Mesendoderm (in vitro differentiated cells): ENCODE measurements at regions not wholly inside any gene's neighbourhood (a gene's known extent, or its start where the extent isn't known, plus 50 kb on each side); places are given as distances from the start of the nearest gene placed in this dataset.

Experiments used
- DNase-seq: peaks from one replicate; pipeline ENCODE4 v3.0.0; 2013
- H2AK5ac ChIP-seq: 2 replicates; pipeline ENCODE4 v1.6.1; 2013; ENCODE audit warnings: low read length, inconsistent platforms
- H2BK120ac ChIP-seq: 2 replicates; pipeline ENCODE4 v1.6.1; 2013; ENCODE audit warnings: low read depth, mild to moderate bottlenecking, low read length, moderate library complexity, mixed read lengths
- H2BK15ac ChIP-seq: replicated peaks from 2 replicates; pipeline ENCODE4 v1.6.1; 2013; ENCODE audit warnings: low read depth, mild to moderate bottlenecking, moderate library complexity
- H2BK5ac ChIP-seq: 2 replicates; pipeline ENCODE4 v1.6.1; 2013; ENCODE audit warnings: low read length, inconsistent platforms
- H3K18ac ChIP-seq: 2 replicates; pipeline ENCODE4 v1.6.1; 2013; ENCODE audit warnings: mild to moderate bottlenecking, low read length, mixed read lengths
- H3K23ac ChIP-seq: one replicate; pipeline ENCODE4 v1.6.1; 2013; ENCODE audit warnings: low read length
- H3K27ac ChIP-seq: 2 replicates; pipeline ENCODE4 v1.5.1; 2013; ENCODE audit warnings: low read depth, mild to moderate bottlenecking, inconsistent platforms, low read length, moderate library complexity
- H3K27me3 ChIP-seq: 2 replicates; pipeline ENCODE4 v1.6.1; 2013; ENCODE audit warnings: low read length, control low read depth, mild to moderate bottlenecking, inconsistent platforms; ENCODE audit not compliant: insufficient read depth, poor library complexity
- H3K36me3 ChIP-seq: 2 replicates; pipeline ENCODE4 v1.6.1; 2013; ENCODE audit warnings: low read length, inconsistent platforms; ENCODE audit not compliant: control insufficient read depth, insufficient read depth
- H3K4ac ChIP-seq: one replicate; pipeline ENCODE4 v1.6.1; 2013; ENCODE audit warnings: low read depth, mild to moderate bottlenecking, low read length, moderate library complexity
- H3K4me1 ChIP-seq: 2 replicates; pipeline ENCODE4 v1.6.1; 2013; ENCODE audit warnings: low read depth, low read length, inconsistent platforms; ENCODE audit not compliant: control insufficient read depth
- H3K4me2 ChIP-seq: 2 replicates; pipeline ENCODE4 v1.6.1; 2013; ENCODE audit warnings: low read length
- H3K4me3 ChIP-seq: 2 replicates; pipeline ENCODE4 v1.5.1; 2013; ENCODE audit warnings: mild to moderate bottlenecking, low read length
- H3K56ac ChIP-seq: one replicate; pipeline ENCODE4 v1.6.1; 2013; ENCODE audit warnings: low read length
- H3K79me1 ChIP-seq: 2 replicates; pipeline ENCODE4 v1.6.1; 2013; ENCODE audit warnings: low read length, inconsistent platforms
- H3K79me2 ChIP-seq: 2 replicates; pipeline ENCODE4 v1.6.1; 2013; ENCODE audit warnings: mild to moderate bottlenecking, low read length; ENCODE audit not compliant: control insufficient read depth, insufficient read depth
- H3K9ac ChIP-seq: 2 replicates; pipeline ENCODE4 v1.6.1; 2013; ENCODE audit warnings: low read length, inconsistent platforms
- H4K5ac ChIP-seq: one replicate; pipeline ENCODE4 v1.6.1; 2013; ENCODE audit warnings: low read length
- H4K8ac ChIP-seq: one replicate; pipeline ENCODE4 v1.6.1; 2013; ENCODE audit warnings: low read depth, mild to moderate bottlenecking, control low read depth, low read length, moderate library complexity
- WGBS: extraction: QIAGEN DNeasy Blood & Tissue Kit; methylation state at CpG from one replicate; pipeline ENCODE4 v1.1.7; 2013; ENCODE audit warnings: low lambda C conversion rate, missing lambda C conversion rate; ENCODE audit not compliant: insufficient coverage; ENCODE audit errors: extremely low coverage; 5-methylcytosine and 5-hydroxymethylcytosine counted together

- Histone ChIP-seq H3K79me1 (no peaks in the 10 kb centered on the region), H3K56ac (no peak overlapping the region), H2BK5ac (no peak overlapping the region), H3K4ac (no peak overlapping the region), H3K4me1 (no peaks in the 10 kb centered on the region), H2BK120ac (no peak overlapping the region), H2BK15ac (no peak overlapping the region), H3K36me3 (no peaks in the 10 kb centered on the region), H3K23ac (no peak overlapping the region), H4K8ac (no peak overlapping the region), H3K4me3 (no peak overlapping the region), H2AK5ac (no peak overlapping the region), H3K18ac (no peak overlapping the region), H3K27me3 (no peaks in the 10 kb centered on the region), H3K9ac (no peak overlapping the region), H3K79me2 (no peaks in the 10 kb centered on the region), H4K5ac (no peak overlapping the region), H3K27ac (no peak overlapping the region), H3K4me2 (no peak overlapping the region)
- no CpG with 5 or more reads among the region's 7 CpGs for WGBS
- no peak for DNase-seq
Measured at GRCh38 chr14:101062601-101063000, 159.1 kb upstream of the RTL1 start.

DNA sequence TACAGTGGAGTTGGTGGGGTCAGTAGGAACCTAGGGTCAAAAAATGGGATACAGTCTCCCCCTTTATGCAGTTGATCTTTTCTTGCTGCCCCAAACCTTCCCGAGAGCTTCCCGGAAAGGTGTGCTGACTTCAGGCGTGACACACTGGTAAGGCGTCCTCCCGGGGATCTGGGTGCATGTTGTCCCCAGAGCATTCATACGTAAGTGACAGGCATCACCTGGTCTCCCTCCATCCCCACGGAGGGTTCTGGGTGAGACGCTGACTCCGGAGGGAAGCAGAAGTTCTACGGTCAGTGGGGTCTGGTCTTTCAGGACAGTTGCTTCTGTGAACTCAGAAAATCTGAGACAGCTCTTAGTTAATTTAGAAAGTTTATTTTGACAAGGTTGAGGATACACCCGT lies 159.6 kb upstream of the RTL1 start:
- Histone ChIP-seq H2BK120ac (no peak overlapping the region), H3K23ac (no peak overlapping the region), H2BK5ac (no peak overlapping the region), H3K79me2 (no peaks in the 10 kb centered on the region), H3K79me1 (no peaks in the 10 kb centered on the region), H3K36me3 (no peaks in the 10 kb centered on the region), H3K4ac (no peak overlapping the region), H3K4me3 (no peak overlapping the region), H3K27ac (no peak overlapping the region), H3K18ac (no peak overlapping the region), H2BK15ac (no peak overlapping the region), H3K4me1 (no peaks in the 10 kb centered on the region), H3K9ac (no peak overlapping the region), H2AK5ac (no peak overlapping the region), H4K5ac (no peak overlapping the region), H3K4me2 (no peak overlapping the region), H3K56ac (no peak overlapping the region), H4K8ac (no peak overlapping the region), H3K27me3 (no peaks in the 10 kb centered on the region)
- DNase-seq: no peak
- no CpG with 5 or more reads among the region's 11 CpGs for WGBS

DNA sequence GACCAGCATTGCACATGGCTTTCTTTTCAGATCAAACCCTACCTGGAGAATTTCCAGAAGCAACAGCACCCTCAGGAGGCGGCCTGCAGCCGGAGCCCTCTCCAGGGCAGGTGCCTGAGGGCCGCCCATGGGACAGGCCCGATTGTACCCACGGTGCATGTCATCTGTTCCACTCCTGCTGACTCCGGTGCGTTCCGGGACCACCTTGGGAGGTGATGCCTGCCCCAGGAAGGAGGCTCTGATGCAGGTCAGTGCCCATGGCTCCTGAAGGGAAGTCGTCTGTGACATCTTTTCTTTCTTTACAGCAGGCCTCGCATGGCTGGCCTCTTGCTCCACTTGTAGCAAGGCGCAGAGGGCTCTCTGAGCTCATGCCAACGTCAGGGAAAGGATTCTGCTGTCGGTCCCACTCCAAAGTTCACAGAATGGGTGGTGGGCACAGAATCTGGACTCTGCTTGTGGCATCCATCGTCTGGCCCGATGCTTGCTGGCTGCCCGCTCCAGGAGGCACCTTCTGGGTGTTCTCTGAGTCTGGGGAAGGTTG lies 160.7 kb upstream of the RTL1 start:
- Histone ChIP-seq H3K4me1 (no peaks in the 10 kb centered on the region), H3K23ac (no peak overlapping the region), H3K56ac (no peak overlapping the region), H2AK5ac (no peak overlapping the region), H3K18ac (no peak overlapping the region), H3K4me3 (no peak overlapping the region), H3K27me3 (no peaks in the 10 kb centered on the region), H4K8ac (no peak overlapping the region), H2BK120ac (no peak overlapping the region), H3K27ac (no peak overlapping the region), H3K79me2 (no peaks in the 10 kb centered on the region), H3K79me1 (no peaks in the 10 kb centered on the region), H3K36me3 (no peaks in the 10 kb centered on the region), H3K9ac (no peak overlapping the region), H4K5ac (no peak overlapping the region), H2BK5ac (no peak overlapping the region), H2BK15ac (no peak overlapping the region), H3K4ac (no peak overlapping the region), H3K4me2 (no peak overlapping the region)
- no peak for DNase-seq
- WGBS: no CpG with 5 or more reads among the region's 16 CpGs

DNA sequence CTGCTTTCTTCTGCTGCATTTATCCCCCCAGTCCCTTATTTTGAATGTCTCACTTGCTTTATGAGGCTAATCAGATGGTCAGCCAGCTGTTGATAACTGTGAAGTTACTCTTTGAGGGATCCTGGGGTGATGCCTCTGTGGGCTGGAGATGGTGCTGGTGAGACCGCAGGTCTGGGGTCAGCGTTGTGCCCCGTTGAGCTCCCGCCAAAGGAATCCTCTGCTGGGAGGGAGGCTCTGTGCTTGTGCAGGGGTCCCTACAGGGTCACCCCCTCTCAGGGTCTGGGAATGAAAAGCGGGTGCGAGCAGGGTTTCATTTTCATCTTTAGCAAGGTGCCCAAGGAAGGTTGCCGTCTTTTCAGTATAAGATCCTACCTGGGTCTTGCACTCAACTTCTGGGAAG lies 161.2 kb upstream of the RTL1 start:
- no CpG with 5 or more reads among the region's 7 CpGs for WGBS
- Histone ChIP-seq H3K27me3 (no peaks in the 10 kb centered on the region), H3K36me3 (no peaks in the 10 kb centered on the region)

GRCh38 chr14:101065246-101065645 lies 161.7 kb upstream of the RTL1 start:
- H3K79me1 ChIP-seq: no peaks in the 10 kb centered on the region
- H3K4me3 ChIP-seq: no peak overlapping the region
- H3K27ac ChIP-seq: no peak overlapping the region
- WGBS: no CpG with 5 or more reads among the region's 27 CpGs
- no peak overlapping the region for H2AK5ac ChIP-seq
- no peak for DNase-seq
- no peaks in the 10 kb centered on the region for H3K27me3 ChIP-seq
- H3K36me3 ChIP-seq: no peaks in the 10 kb centered on the region
- H3K9ac ChIP-seq: no peak overlapping the region
- H3K56ac ChIP-seq: no peak overlapping the region
- no peak overlapping the region for H4K8ac ChIP-seq
- no peak overlapping the region for H3K4me2 ChIP-seq
- no peak overlapping the region for H4K5ac ChIP-seq
- no peak overlapping the region for H3K18ac ChIP-seq
- no peak overlapping the region for H3K23ac ChIP-seq
- no peak overlapping the region for H2BK15ac ChIP-seq
- H3K79me2 ChIP-seq: no peaks in the 10 kb centered on the region
- H2BK120ac ChIP-seq: no peak overlapping the region
- H3K4me1 ChIP-seq: no peaks in the 10 kb centered on the region
- H3K4ac ChIP-seq: no peak overlapping the region
- no peak overlapping the region for H2BK5ac ChIP-seq

More for the DNA sequence above, 161.2 kb upstream of the RTL1 start:
- Histone ChIP-seq H2AK5ac (no peak overlapping the region), H4K5ac (no peak overlapping the region), H2BK15ac (no peak overlapping the region), H3K56ac (no peak overlapping the region), H3K79me1 (no peaks in the 10 kb centered on the region), H3K4ac (no peak overlapping the region), H3K4me2 (no peak overlapping the region), H3K23ac (no peak overlapping the region), H3K79me2 (no peaks in the 10 kb centered on the region), H2BK5ac (no peak overlapping the region), H3K4me3 (no peak overlapping the region), H4K8ac (no peak overlapping the region), H2BK120ac (no peak overlapping the region), H3K18ac (no peak overlapping the region), H3K4me1 (no peaks in the 10 kb centered on the region), H3K9ac (no peak overlapping the region), H3K27ac (no peak overlapping the region)
- DNase-seq: no peak
